ENCODE measurements at regions not wholly inside any gene's neighbourhood (a gene's known extent, or its start where the extent isn't known, plus 50 kb on each side); places are given as distances from the start of the nearest gene placed in this dataset.

- no peak for DNase-seq
Observed at GRCh38 chr16:85364323-85365040, 248.6 kb upstream of the GSE1 start.

GRCh38 chr16:85365120-85365519 lies 248.0 kb upstream of the GSE1 start:
- no peak for DNase-seq

- DNase-seq = no peak
Observed at GRCh38 chr16:85366031-85366763, 246.9 kb upstream of the GSE1 start.

- no peak for DNase-seq
Observed at GRCh38 chr16:85367485-85367884, 245.6 kb upstream of the GSE1 start.

GRCh38 chr16:85369060-85369459 lies 244.1 kb upstream of the GSE1 start:
- DNase-seq = no peak

- DNase-seq = peak in 1 of 2 experiments; percentile 61
Observed at GRCh38 chr16:85369741-85370528, 243.2 kb upstream of the GSE1 start.

- no peak for DNase-seq
Observed at GRCh38 chr16:85370543-85370880, 242.6 kb upstream of the GSE1 start.

- no peak for DNase-seq
Observed at GRCh38 chr16:85370881-85371651, 242.1 kb upstream of the GSE1 start.

- DNase-seq = no peak
Observed at GRCh38 chr16:85371948-85372347, 241.2 kb upstream of the GSE1 start.

GRCh38 chr16:85372627-85373372 lies 240.3 kb upstream of the GSE1 start:
- no peak for DNase-seq

- DNase-seq = no peak
Observed at GRCh38 chr16:85373741-85374570, 239.2 kb upstream of the GSE1 start.

- DNase-seq = no peak
Observed at GRCh38 chr16:85374571-85374872, 238.6 kb upstream of the GSE1 start.

GRCh38 chr16:85375282-85375681 lies 237.8 kb upstream of the GSE1 start:
- DNase-seq = no peak

GRCh38 chr16:85376292-85377095 lies 236.6 kb upstream of the GSE1 start:
- DNase-seq = no peak

- no peak for DNase-seq
Observed at GRCh38 chr16:85377388-85378144, 235.6 kb upstream of the GSE1 start.

- DNase-seq = no peak
Observed at GRCh38 chr16:85378145-85379040, 234.7 kb upstream of the GSE1 start.

- no peak for DNase-seq
Observed at GRCh38 chr16:85379041-85380001, 233.8 kb upstream of the GSE1 start.

GRCh38 chr16:85380002-85380395 lies 233.1 kb upstream of the GSE1 start:
- no peak for DNase-seq
